Uterus (tissue), 3 donors: ENCODE measurements at regions not wholly inside any gene's neighbourhood (a gene's known extent, or its start where the extent isn't known, plus 50 kb on each side); places are given as distances from the start of the nearest gene placed in this dataset.

Source experiments
- DNase-seq, 2 donors: peaks; one replicate each; pipeline ENCODE4 v3.0.0-alpha.2; 2019 to 2020
- H3K27ac ChIP-seq, 2 donors: fragments of 200-600 bp; sonication (generic); 1 replicate in 1 of 2; 2 replicates in 1 of 2; pipeline ENCODE4 v1.5.1; 2016 to 2018
- H3K27me3 ChIP-seq, 2 donors: fragments of 200-600 bp; sonication (generic); one replicate each; pipeline ENCODE4 v1.5.1; 2018 to 2019; ENCODE audit warnings: control low read depth in 1 of 2
- H3K36me3 ChIP-seq, 2 donors: fragments of 200-600 bp; sonication (generic); one replicate each; pipeline ENCODE4 v1.5.1; 2019; ENCODE audit warnings: control low read depth in 1 of 2
- H3K4me1 ChIP-seq, 2 donors: fragments of 200-600 bp; sonication (generic); one replicate each; pipeline ENCODE4 v1.5.1; 2018 to 2019; ENCODE audit warnings: control low read depth in 1 of 2
- H3K4me3 ChIP-seq, 2 donors: fragments of 200-600 bp; sonication (generic); 1 replicate in 1 of 2; 2 replicates in 1 of 2; pipeline ENCODE4 v1.5.1; 2018 to 2019; ENCODE audit warnings: mild to moderate bottlenecking in 1 of 2
- H3K9me3 ChIP-seq, 2 donors: fragments of 200-600 bp; sonication (generic); one replicate each; pipeline ENCODE4 v1.5.1; 2019; ENCODE audit warnings: control low read depth in 1 of 2
- CTCF ChIP-seq, 4 experiments: fragments of 200-600 bp in 2 of 4; fragments of 450-650 bp in 2 of 4; sonication (generic) in 2 of 4; IDR thresholded peaks; one replicate each; pipeline ENCODE4 v1.5.1; 2016 to 2019; ENCODE audit warnings: antibody characterized with exemption in 4 of 4, mild to moderate bottlenecking in 2 of 4, moderate library complexity in 1 of 4
- POLR2A ChIP-seq, 2 donors: fragments of 450-650 bp; IDR thresholded peaks; one replicate each; pipeline ENCODE4 v1.6.1; 2016; ENCODE audit warnings: antibody characterized with exemption in 2 of 2, mild to moderate bottlenecking in 1 of 2, moderate library complexity in 1 of 2
- intact Hi-C: fragments of 100-400 bp; cut with DNase I; formaldehyde crosslinking; loops from one replicate; pipeline ENCODE4 v1.15.1; 2023; ENCODE audit warnings: low total_unique reads
- donor health status: DM: yes; HTN: yes; CAD: no.

GRCh38 chr20:52738081-52738480 lies 234.1 kb upstream of the TSHZ2 start:
- no peak overlapping the region for H3K27ac ChIP-seq
- no peaks in the 10 kb centered on the region for H3K4me1 ChIP-seq
- intact Hi-C loops, result no loop called here
- H3K36me3 ChIP-seq, result no peaks in the 10 kb centered on the region
- no peak overlapping the region for H3K4me3 ChIP-seq
- H3K27me3 ChIP-seq, result no peaks in the 10 kb centered on the region
- no peaks in the 10 kb centered on the region for H3K9me3 ChIP-seq
- no peak for TF ChIP-seq POLR2A (IDR thresholded peaks at IDR 0.05)
- no peak for TF ChIP-seq CTCF (IDR thresholded peaks at IDR 0.05)
- DNase-seq, result no peak

- H3K36me3 ChIP-seq, result no peaks in the 10 kb centered on the region
- TF ChIP-seq POLR2A (IDR thresholded peaks at IDR 0.05) (no peak), CTCF (IDR thresholded peaks at IDR 0.05) (no peak)
- no peaks in the 10 kb centered on the region for H3K9me3 ChIP-seq
- intact Hi-C loops, result no loop called here
- H3K27me3 ChIP-seq, result no peaks in the 10 kb centered on the region
- no peaks in the 10 kb centered on the region for H3K4me1 ChIP-seq
- no peak overlapping the region for H3K27ac ChIP-seq
- no peak overlapping the region for H3K4me3 ChIP-seq
- DNase-seq, result no peak
Observed at GRCh38 chr20:52736507-52736906, 235.7 kb upstream of the TSHZ2 start.

GRCh38 chr20:52731093-52731492 lies 241.1 kb upstream of the TSHZ2 start:
- H3K36me3 ChIP-seq, result no peaks in the 10 kb centered on the region
- H3K27ac ChIP-seq, result no peak overlapping the region
- intact Hi-C loops, result no loop called here
- TF ChIP-seq POLR2A (IDR thresholded peaks at IDR 0.05), result no peak
- TF ChIP-seq CTCF (IDR thresholded peaks at IDR 0.05), result no peak
- no peaks in the 10 kb centered on the region for H3K27me3 ChIP-seq
- DNase-seq, result no peak
- no peaks in the 10 kb centered on the region for H3K4me1 ChIP-seq
- no peak overlapping the region for H3K4me3 ChIP-seq
- H3K9me3 ChIP-seq, result no peaks in the 10 kb centered on the region

GRCh38 chr20:52727740-52728456 lies 244.3 kb upstream of the TSHZ2 start:
- Histone ChIP-seq H3K27ac (no peak overlapping the region), H3K36me3 (no peaks in the 10 kb centered on the region), H3K4me3 (no peak overlapping the region), H3K4me1 (no peaks in the 10 kb centered on the region), H3K9me3 (no peaks in the 10 kb centered on the region), H3K27me3 (no peaks in the 10 kb centered on the region)
- DNase-seq, result no peak
- intact Hi-C loops, result no loop called here
- no peak for TF ChIP-seq POLR2A (IDR thresholded peaks at IDR 0.05)
- no peak for TF ChIP-seq CTCF (IDR thresholded peaks at IDR 0.05)

GRCh38 chr20:52724541-52724940 lies 247.6 kb upstream of the TSHZ2 start:
- Histone ChIP-seq H3K4me1 (no peaks in the 10 kb centered on the region), H3K27ac (no peak overlapping the region), H3K9me3 (no peaks in the 10 kb centered on the region), H3K4me3 (no peak overlapping the region), H3K36me3 (no peaks in the 10 kb centered on the region), H3K27me3 (no peaks in the 10 kb centered on the region)
- intact Hi-C loops, result no loop called here
- DNase-seq, result no peak
- TF ChIP-seq POLR2A (IDR thresholded peaks at IDR 0.05) (no peak), CTCF (IDR thresholded peaks at IDR 0.05) (no peak)
